GM21381 (cell line): ENCODE measurements at regions not wholly inside any gene's neighbourhood (a gene's known extent, or its start where the extent isn't known, plus 50 kb on each side); places are given as distances from the start of the nearest gene placed in this dataset.

Source experiments
- ATAC-seq: cut with Tn5 transposase; IDR thresholded peaks from one replicate; pipeline ENCODE4 v1.9.1; 2021; ENCODE audit warnings: mild to moderate bottlenecking, moderate library complexity; ENCODE audit not compliant: unreplicated experiment

- ATAC-seq = no peak
These were observed 1837.5 kb upstream of the CELF4 start for GRCh38 chr18:39403121-39403520.

GRCh38 chr18:39399662-39400061 is 1834.1 kb upstream of the CELF4 start:
- ATAC-seq = no peak

- no peak for ATAC-seq
These were observed 1830.6 kb upstream of the CELF4 start for GRCh38 chr18:39396168-39396567.

- ATAC-seq = no peak
These were observed 1824.3 kb upstream of the CELF4 start for GRCh38 chr18:39389800-39390379.

- no peak for ATAC-seq
These were observed 1815.3 kb upstream of the CELF4 start for GRCh38 chr18:39380866-39381265.

- ATAC-seq = no peak
These were observed 1814.7 kb upstream of the CELF4 start for GRCh38 chr18:39380186-39380725.

- ATAC-seq = no peak
These were observed 1809.5 kb upstream of the CELF4 start for GRCh38 chr18:39375066-39375465.

GRCh38 chr18:39371996-39372395 is 1806.4 kb upstream of the CELF4 start:
- ATAC-seq = no peak

GRCh38 chr18:39366656-39367055 is 1801.1 kb upstream of the CELF4 start:
- no peak for ATAC-seq

GRCh38 chr18:39365836-39366485 is 1800.4 kb upstream of the CELF4 start:
- ATAC-seq = no peak

GRCh38 chr18:39360072-39360471 is 1794.5 kb upstream of the CELF4 start:
- ATAC-seq = no peak

GRCh38 chr18:39359636-39360035 is 1794.0 kb upstream of the CELF4 start:
- no peak for ATAC-seq

- ATAC-seq = no peak
These were observed 1785.3 kb upstream of the CELF4 start for GRCh38 chr18:39350945-39351344.

GRCh38 chr18:39349801-39350200 is 1784.2 kb upstream of the CELF4 start:
- ATAC-seq = no peak

GRCh38 chr18:39348757-39349156 is 1783.2 kb upstream of the CELF4 start:
- ATAC-seq = no peak

GRCh38 chr18:39347701-39348100 is 1782.1 kb upstream of the CELF4 start:
- ATAC-seq = no peak

- no peak for ATAC-seq
These were observed 1781.3 kb upstream of the CELF4 start for GRCh38 chr18:39346916-39347315.

GRCh38 chr18:39345321-39345720 is 1779.7 kb upstream of the CELF4 start:
- ATAC-seq = no peak

- no peak for ATAC-seq
These were observed 1778.9 kb upstream of the CELF4 start for GRCh38 chr18:39344487-39344886.

GRCh38 chr18:39341129-39341528 is 1775.5 kb upstream of the CELF4 start:
- no peak for ATAC-seq

GRCh38 chr18:39340418-39340817 is 1774.8 kb upstream of the CELF4 start:
- ATAC-seq = no peak

GRCh38 chr18:39329496-39330275 is 1764.1 kb upstream of the CELF4 start:
- ATAC-seq = no peak
